GM18505 (cell line): ENCODE measurements at regions not wholly inside any gene's neighbourhood (a gene's known extent, or its start where the extent isn't known, plus 50 kb on each side); places are given as distances from the start of the nearest gene placed in this dataset.

Experiments used
- ATAC-seq: cut with Tn5 transposase; IDR thresholded peaks from one replicate; pipeline ENCODE4 v1.9.1; 2021; ENCODE audit not compliant: unreplicated experiment
- POLR2A ChIP-seq: IDR thresholded peaks from 4 replicates; pipeline ENCODE4 v1.6.1; 2011; ENCODE audit warnings: borderline replicate concordance; ENCODE audit not compliant: insufficient read depth, insufficient read length; ENCODE audit errors: extremely low read depth

DNA sequence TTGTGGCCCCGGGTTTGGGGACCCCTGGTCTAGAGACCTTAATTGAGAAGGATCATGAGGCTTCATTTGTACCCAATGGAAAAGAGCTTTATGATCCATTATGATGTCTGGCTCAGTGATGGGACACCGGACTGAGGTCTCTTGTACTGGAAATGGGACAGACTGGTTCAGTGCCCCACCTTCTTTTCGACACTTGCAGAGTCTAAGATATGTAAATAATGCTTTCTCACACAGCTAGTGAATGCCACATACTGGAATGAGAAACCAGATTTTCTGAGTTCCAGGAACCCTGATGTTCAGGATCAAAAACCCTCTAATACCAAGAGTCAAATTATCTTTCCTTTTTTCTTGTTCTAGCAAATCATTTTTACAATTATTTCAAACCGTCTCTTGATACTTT, 116.3 kb upstream of the ARPP21 start:
- no peak for ATAC-seq

DNA sequence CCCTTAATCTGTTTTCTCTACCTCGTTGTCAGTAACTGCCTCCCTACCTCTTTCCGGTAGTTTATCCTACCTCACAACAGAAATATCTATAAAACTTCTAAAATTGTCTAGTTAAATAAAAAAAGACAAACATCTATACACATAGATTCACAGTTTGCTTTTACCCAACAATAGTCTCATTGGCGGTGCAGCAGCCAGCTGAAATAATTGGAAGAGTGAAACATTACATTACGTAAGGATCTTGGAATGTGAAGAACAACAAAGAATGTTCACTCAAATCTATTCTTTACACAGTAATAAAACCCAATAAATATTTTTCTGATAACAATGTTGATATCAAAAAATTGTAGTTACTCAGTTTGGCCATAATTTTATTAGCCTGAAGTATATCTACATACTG, 115.5 kb upstream of the ARPP21 start:
- no peak for TF ChIP-seq POLR2A
- ATAC-seq: no peak

More for the DNA sequence above, 116.3 kb upstream of the ARPP21 start:
- TF ChIP-seq POLR2A: no peak

DNA sequence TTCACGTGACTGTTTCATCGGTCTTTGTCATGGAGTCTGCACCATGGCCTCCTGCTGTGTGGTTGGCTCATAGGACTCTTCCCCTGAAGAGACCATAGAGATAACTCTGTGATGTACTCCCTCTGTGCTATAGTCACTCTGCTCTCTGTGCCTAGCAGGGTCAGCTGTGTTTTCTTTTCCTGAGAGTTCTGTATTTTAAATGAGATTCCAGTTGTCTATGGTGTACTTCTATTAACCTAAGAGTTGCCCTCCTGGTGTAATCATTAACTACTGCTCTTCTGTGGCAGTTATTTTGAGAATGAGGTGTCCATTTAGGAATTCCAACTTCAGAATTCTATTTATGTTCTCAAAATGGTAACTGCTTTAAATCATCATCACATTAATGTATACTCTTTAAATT, 114.5 kb upstream of the ARPP21 start:
- TF ChIP-seq POLR2A: no peak
- no peak for ATAC-seq

DNA sequence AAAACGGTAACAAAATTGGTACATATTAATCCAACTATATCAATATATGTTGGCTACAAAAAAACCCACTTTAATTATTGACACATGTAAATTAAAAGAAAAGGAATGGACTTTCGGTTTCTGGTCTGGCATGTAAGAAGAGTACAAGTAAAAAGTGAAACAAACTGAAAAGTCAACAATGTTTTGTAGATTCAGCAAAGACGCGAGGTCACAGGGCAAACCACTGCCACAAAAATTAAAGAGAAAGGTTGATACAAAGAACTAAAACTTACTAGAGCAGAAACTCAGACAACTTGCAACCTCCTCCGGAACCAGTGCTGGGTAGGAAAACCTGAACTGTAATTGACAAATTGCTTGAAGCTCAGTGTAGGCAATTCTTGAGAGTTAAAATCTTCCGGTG, 110.6 kb upstream of the ARPP21 start:
- TF ChIP-seq POLR2A: no peak
- ATAC-seq: no peak

DNA sequence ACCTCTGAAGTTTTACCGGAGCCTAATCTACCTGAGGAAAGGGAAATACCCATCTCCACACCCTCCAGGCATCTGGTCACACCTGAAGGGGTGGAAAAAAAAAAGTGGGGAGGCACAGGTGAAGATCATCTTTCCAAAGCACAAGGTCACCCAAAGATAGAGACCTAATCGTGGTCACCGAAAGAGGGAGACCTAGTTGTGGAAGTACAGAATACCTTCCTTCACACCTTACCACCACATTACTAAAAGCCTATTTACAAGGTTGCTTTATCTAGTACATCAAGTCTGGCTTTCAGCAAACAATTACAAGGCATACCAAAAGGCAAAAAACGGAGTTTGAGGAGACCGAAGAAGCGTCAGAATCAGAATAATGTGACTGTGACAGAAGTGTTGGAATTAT, 110.0 kb upstream of the ARPP21 start:
- no peak for ATAC-seq
- TF ChIP-seq POLR2A: no peak

DNA sequence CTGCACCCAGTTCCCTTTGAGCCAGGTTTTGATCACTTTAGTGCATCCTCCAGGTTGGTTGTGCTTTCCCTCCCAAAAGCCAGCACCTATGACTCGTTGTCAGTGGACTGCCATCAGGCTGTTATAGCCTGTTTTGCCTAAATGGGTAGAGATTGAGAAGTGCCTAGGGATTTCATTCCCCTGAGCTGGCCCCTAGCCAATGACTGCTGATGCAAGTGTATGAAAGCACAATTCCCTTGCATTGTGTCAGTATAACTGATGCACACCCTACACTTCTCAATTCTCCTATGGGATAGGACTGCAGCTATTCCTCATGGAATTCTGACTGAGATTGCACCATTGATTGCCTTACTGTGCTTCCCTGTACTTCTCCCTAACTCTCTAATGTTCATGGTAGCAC, 102.1 kb upstream of the ARPP21 start:
- TF ChIP-seq POLR2A: no peak
- ATAC-seq: no peak

DNA sequence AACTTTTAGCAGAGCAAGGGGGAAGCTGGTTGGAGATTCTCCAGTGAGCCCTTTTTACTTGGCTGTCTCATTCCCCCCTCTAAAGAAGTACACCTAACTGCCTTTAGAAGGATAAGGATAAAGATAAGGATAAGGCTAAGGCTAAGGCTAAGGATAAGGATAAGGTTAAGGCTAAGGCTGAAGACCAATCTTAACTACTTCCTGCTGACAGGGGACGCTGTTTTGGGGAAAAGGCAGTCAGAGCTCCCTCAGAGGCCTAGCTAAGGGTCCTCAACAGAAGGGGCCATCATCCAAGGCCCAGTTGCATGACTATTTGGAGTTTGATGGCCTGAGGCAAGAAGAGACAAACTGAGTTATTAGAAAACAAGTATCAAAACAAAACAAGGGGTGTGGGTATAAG, 94.3 kb upstream of the ARPP21 start:
- ATAC-seq: no peak
- no peak for TF ChIP-seq POLR2A

DNA sequence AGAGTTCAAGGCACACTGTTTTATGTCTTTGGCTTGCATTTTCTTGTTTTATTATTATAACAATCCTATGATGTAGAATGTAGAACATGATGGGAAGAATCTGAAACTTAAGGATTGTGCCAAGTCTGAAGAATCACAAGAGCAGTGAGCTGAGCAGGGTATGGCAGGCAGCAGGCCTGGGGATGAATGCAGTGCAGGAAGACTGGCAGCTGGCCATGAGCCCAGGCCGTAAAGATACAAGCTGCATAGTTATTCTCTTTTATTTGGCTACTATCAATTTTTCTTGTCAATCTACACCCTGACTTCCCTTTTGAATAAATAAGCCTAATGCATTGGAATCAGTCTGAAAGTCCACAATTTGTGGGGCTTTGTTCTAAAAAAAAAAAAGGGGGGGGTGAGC, 89.6 kb upstream of the ARPP21 start:
- no peak for ATAC-seq
- TF ChIP-seq POLR2A: no peak

DNA sequence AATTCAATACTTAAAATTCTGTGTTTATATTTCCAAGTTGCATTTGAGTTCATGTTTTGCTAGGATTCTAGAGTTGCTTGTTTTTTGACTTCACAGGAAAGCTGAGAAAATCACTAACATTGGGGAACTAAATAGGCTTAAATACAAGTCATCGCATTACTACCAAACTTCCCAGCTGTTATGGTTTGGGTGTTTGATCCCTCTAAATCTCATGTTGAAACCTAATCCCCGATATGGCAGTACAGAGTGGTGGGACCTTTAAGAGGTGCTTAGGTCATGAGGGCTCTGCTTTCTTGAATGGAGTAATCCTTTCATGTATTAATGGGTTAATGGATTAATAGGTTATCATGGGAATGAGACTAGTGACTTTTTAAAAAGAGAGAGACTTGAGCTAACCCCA, 77.2 kb upstream of the ARPP21 start:
- no peak for ATAC-seq
- no peak for TF ChIP-seq POLR2A

DNA sequence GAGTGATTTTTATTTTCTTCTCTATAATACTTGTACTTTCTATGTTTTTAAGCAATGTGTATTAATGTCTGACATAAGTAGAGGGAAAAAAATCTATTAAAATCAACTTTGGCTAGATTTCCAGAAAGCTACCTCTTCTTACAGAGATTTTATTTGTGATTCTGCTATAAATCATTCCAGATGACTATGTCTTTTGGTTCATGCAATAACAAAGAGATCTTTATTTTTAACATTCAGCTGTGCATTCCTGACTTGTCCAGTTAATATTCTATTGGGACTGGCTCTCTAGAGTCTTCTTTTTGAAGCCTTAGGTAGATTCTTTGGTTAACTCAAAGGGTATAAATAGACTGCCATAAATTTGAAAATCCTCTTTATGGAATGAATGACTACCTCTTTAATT, 74.3 kb upstream of the ARPP21 start:
- TF ChIP-seq POLR2A: no peak
- no peak for ATAC-seq
